ENCODE measurements at regions not wholly inside any gene's neighbourhood (a gene's known extent, or its start where the extent isn't known, plus 50 kb on each side); places are given as distances from the start of the nearest gene placed in this dataset.

DNA sequence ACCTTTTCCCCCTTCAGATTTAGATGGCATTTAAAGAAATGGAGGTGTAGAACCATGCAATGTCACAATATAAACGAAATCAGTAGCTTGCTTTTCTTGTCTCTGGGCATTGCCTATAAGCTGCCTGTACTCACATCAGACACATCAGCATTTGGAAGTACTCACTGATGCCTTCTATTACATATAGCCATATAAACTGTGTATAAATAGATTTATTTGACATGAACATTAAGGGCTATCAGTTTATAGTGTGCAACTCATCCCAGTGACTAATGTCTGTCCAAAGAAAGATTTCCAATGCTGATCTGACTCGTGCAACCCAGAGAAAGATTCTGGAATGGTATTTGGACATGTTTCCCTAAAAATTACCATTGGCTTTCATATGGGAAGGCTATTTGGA, 417.9 kb upstream of the MAF start:
- no peak for DNase-seq (ENCODE audit: low read depth)
- TF ChIP-seq, protein P1, sequence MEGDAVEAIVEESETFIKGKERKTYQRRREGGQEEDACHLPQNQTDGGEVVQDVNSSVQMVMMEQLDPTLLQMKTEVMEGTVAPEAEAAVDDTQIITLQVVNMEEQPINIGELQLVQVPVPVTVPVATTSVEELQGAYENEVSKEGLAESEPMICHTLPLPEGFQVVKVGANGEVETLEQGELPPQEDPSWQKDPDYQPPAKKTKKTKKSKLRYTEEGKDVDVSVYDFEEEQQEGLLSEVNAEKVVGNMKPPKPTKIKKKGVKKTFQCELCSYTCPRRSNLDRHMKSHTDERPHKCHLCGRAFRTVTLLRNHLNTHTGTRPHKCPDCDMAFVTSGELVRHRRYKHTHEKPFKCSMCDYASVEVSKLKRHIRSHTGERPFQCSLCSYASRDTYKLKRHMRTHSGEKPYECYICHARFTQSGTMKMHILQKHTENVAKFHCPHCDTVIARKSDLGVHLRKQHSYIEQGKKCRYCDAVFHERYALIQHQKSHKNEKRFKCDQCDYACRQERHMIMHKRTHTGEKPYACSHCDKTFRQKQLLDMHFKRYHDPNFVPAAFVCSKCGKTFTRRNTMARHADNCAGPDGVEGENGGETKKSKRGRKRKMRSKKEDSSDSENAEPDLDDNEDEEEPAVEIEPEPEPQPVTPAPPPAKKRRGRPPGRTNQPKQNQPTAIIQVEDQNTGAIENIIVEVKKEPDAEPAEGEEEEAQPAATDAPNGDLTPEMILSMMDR (IDR thresholded peaks at IDR 0.05; ENCODE audit: insufficient read depth, low read depth, low read length), result no peak
- Histone ChIP-seq H3K4me3 (ENCODE audit: low read depth, low read length) (no peak overlapping the region), H3K27me3 (ENCODE audit: control insufficient read depth, insufficient read depth, low read length) (no peaks in the 10 kb centered on the region), H3K36me3 (ENCODE audit: control insufficient read depth, insufficient read depth, low read length) (no peaks in the 10 kb centered on the region)
- ChIA-PET CTCF (interaction anchor here (0.9 to 1.1 kb wide), 2 partner anchors 11 kb away, joined by 3 read pairs; no protein-coding TSS in a partner anchor), POLR2A (no interaction called here)

DNA sequence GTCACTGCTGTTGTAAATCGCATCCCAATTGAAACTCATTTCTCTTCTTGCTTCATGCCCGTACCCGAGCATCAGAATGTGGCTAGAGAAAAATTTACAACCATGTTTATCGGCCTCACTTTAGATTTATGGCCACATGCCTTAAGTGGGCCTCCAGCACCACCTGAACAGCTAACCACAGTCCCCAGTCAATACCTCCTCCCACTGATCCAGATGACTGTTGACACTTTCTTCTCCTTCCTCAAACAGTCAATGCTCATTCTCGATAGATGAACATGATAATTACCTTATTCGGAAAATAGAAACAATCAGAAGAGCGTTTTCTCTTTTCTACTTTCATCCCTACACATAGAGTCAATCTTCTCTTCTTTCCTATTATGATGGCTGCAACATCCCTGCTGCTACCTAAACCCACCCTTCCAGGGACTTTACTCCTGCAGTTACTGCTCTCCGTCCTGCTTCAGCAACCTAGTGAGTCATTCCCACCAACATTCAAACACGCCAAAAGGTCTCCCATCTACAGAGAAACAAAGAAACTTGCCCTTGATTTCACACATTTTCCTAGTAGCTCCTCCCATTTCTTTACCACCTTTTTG, 416.3 kb upstream of the MAF start:
- TF ChIP-seq, protein P1 (IDR thresholded peaks at IDR 0.05; ENCODE audit: insufficient read depth, low read depth, low read length), result no peak
- Histone ChIP-seq H3K27me3 (ENCODE audit: control insufficient read depth, insufficient read depth, low read length) (no peaks in the 10 kb centered on the region), H3K36me3 (ENCODE audit: control insufficient read depth, insufficient read depth, low read length) (no peaks in the 10 kb centered on the region), H3K4me3 (ENCODE audit: low read depth, low read length) (no peak overlapping the region)
- CTCF ChIA-PET, result no interaction called here
- DNase-seq (ENCODE audit: low read depth), result no peak
- POLR2A ChIA-PET, result no interaction called here

GRCh38 chr16:80015566-80015965, 415.0 kb upstream of the MAF start:
- no peaks in the 10 kb centered on the region for H3K36me3 ChIP-seq (ENCODE audit: control insufficient read depth, insufficient read depth, low read length)
- ChIA-PET CTCF (no interaction called here), POLR2A (no interaction called here)
- no peaks in the 10 kb centered on the region for H3K27me3 ChIP-seq (ENCODE audit: control insufficient read depth, insufficient read depth, low read length)
- DNase-seq (ENCODE audit: low read depth), result no peak
- no peak overlapping the region for H3K4me3 ChIP-seq (ENCODE audit: low read depth, low read length)
- TF ChIP-seq, protein P1 (IDR thresholded peaks at IDR 0.05; ENCODE audit: insufficient read depth, low read depth, low read length), result no peak

DNA sequence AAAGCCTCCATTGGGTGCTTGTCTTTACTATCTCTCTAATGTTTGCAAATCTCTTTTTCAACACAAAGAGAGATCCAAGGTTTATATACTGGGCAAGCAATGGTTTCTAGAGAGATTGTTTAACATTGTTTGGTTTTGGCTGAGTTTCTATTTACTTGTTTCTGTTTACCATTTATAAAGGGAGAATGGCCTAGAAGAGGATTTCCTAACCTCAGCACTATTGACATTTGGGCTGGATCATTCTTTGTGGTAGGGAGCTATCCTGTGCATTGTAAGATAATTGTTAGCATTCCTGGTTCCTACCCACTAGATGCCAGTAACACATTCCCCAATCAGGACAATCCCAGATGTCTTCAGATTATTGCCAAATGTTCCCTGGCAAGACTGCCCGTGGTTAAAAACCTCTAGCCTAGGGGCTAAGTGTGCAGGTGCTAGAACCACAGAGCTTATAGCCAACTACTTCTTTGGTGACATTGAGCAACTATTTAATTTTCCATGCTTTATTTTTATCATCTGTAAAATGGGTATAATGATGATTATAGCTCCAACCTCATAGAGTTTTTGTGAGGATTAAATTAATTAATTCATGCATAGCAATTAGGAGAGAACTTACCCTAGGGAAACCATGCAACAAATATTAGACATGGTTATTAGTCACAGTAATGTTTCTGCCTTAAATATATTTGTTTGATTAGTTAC, 413.9 kb upstream of the MAF start:
- DNase-seq (ENCODE audit: low read depth), result no peak
- CTCF ChIA-PET, result no interaction called here
- Histone ChIP-seq H3K36me3 (ENCODE audit: control insufficient read depth, insufficient read depth, low read length) (no peaks in the 10 kb centered on the region), H3K27me3 (ENCODE audit: control insufficient read depth, insufficient read depth, low read length) (no peaks in the 10 kb centered on the region), H3K4me3 (ENCODE audit: low read depth, low read length) (no peak overlapping the region)
- POLR2A ChIA-PET, result no interaction called here
- TF ChIP-seq, protein P1 (IDR thresholded peaks at IDR 0.05; ENCODE audit: insufficient read depth, low read depth, low read length), result no peak

- CTCF ChIA-PET, result interaction anchor here (0.6 to 2.3 kb wide), 3 partner anchors 15 to 360 kb away, joined by 3 to 7 read pairs (median 4); no protein-coding TSS in a partner anchor
- TF ChIP-seq, protein P1 (IDR thresholded peaks at IDR 0.05; ENCODE audit: insufficient read depth, low read depth, low read length), result no peak
- POLR2A ChIA-PET, result no interaction called here
- H3K27me3 ChIP-seq (ENCODE audit: control insufficient read depth, insufficient read depth, low read length), result no peaks in the 10 kb centered on the region
- no peak for DNase-seq (ENCODE audit: low read depth)
- no peak overlapping the region for H3K4me3 ChIP-seq (ENCODE audit: low read depth, low read length)
- H3K36me3 ChIP-seq (ENCODE audit: control insufficient read depth, insufficient read depth, low read length), result no peaks in the 10 kb centered on the region
Observed at GRCh38 chr16:80012586-80012985, 412.0 kb upstream of the MAF start.

All from BJ (cell line).